ENCODE measurements at regions not wholly inside any gene's neighbourhood (a gene's known extent, or its start where the extent isn't known, plus 50 kb on each side); places are given as distances from the start of the nearest gene placed in this dataset.
"Not testable (repeated sequence)": the region's sequence is repeated elsewhere in the genome, so short reads cannot be mapped to it uniquely, and the experiment has no call there.

- TF ChIP-seq POLR2AphosphoS5 (IDR thresholded peaks at IDR 0.05; ENCODE audit: low read depth, low read length); CTCF (IDR thresholded peaks at IDR 0.05; ENCODE audit: control extremely low read depth in 1 of 3, insufficient read depth in 1 of 3, low read depth in 1 of 3, low read length in 3 of 3): not testable (repeated sequence)
These were observed 80.6 kb downstream of the SMIM20 start for GRCh38 chr4:25994577-25994976.

Data from H1 (cell line).